H9 (cell line): ENCODE measurements at regions not wholly inside any gene's neighbourhood (a gene's known extent, or its start where the extent isn't known, plus 50 kb on each side); places are given as distances from the start of the nearest gene placed in this dataset.

Experiments
- DNase-seq: peaks from one replicate; pipeline ENCODE4 v3.0.0-alpha.2; 2017
- H2AFZ ChIP-seq: one replicate; pipeline ENCODE4 v1.6.1; 2013; ENCODE audit warnings: mild to moderate bottlenecking, low read length, control low read depth, moderate library complexity
- H2AK5ac ChIP-seq: 2 replicates; pipeline ENCODE4 v1.6.1; 2013; ENCODE audit warnings: low read length, control low read depth, mixed read lengths; ENCODE audit not compliant: insufficient read length
- H2BK120ac ChIP-seq: one replicate; pipeline ENCODE4 v1.6.1; 2013; ENCODE audit warnings: low read depth, mild to moderate bottlenecking, low read length, control low read depth, inconsistent platforms; ENCODE audit not compliant: poor library complexity, severe bottlenecking
- H2BK12ac ChIP-seq: 2 replicates; pipeline ENCODE4 v1.6.1; 2013; ENCODE audit warnings: low read length, control low read depth, mixed read lengths, low read depth; ENCODE audit not compliant: insufficient read length
- H2BK15ac ChIP-seq: 2 replicates; pipeline ENCODE4 v1.6.1; 2013; ENCODE audit warnings: low read depth, low read length, control low read depth
- H2BK20ac ChIP-seq: one replicate; pipeline ENCODE4 v1.6.1; 2013; ENCODE audit warnings: low read depth, mild to moderate bottlenecking, low read length, control low read depth, inconsistent platforms; ENCODE audit not compliant: poor library complexity, severe bottlenecking
- H2BK5ac ChIP-seq: 2 replicates; pipeline ENCODE4 v1.6.1; 2013; ENCODE audit warnings: low read length, control low read depth, mixed read lengths; ENCODE audit not compliant: insufficient read length
- H3K14ac ChIP-seq: 2 replicates; pipeline ENCODE4 v1.6.1; 2013; ENCODE audit warnings: low read length, control low read depth; ENCODE audit not compliant: insufficient read depth
- H3K18ac ChIP-seq: 2 replicates; pipeline ENCODE4 v1.6.1; 2013; ENCODE audit warnings: low read depth, mild to moderate bottlenecking, mixed read lengths, low read length, control low read depth; ENCODE audit not compliant: insufficient read length
- H3K23ac ChIP-seq: 2 replicates; pipeline ENCODE4 v1.6.1; 2013; ENCODE audit warnings: low read length, control low read depth, mixed read lengths, low read depth; ENCODE audit not compliant: insufficient read length
- H3K23me2 ChIP-seq: 2 replicates; pipeline ENCODE4 v1.6.1; 2013; ENCODE audit warnings: low read depth, mild to moderate bottlenecking, mixed read lengths, low read length, control low read depth; ENCODE audit not compliant: insufficient read length, poor library complexity, severe bottlenecking
- H3K27ac ChIP-seq: 2 replicates; pipeline ENCODE4 v1.5.1; 2013; ENCODE audit warnings: low read length, control low read depth, mixed read lengths, low read depth; ENCODE audit not compliant: insufficient read length
- H3K27me3 ChIP-seq: 2 replicates; pipeline ENCODE4 v1.6.1; 2013; ENCODE audit warnings: low read length, control low read depth, inconsistent platforms; ENCODE audit not compliant: insufficient read depth
- H3K4ac ChIP-seq: 2 replicates; pipeline ENCODE4 v1.6.1; 2013; ENCODE audit warnings: low read depth, mild to moderate bottlenecking, control low read depth, inconsistent platforms, low read length, moderate library complexity
- H3K4me1 ChIP-seq: 2 replicates; pipeline ENCODE4 v1.6.1; 2013; ENCODE audit warnings: low read length, control low read depth, inconsistent platforms; ENCODE audit not compliant: insufficient read depth
- H3K4me2 ChIP-seq: 2 replicates; pipeline ENCODE4 v1.6.1; 2013; ENCODE audit warnings: low read length, control low read depth, mixed read lengths; ENCODE audit not compliant: insufficient read length, insufficient read depth
- H3K56ac ChIP-seq: 2 replicates; pipeline ENCODE4 v1.6.1; 2013; ENCODE audit warnings: low read depth, mild to moderate bottlenecking, mixed read lengths, low read length, control low read depth; ENCODE audit not compliant: insufficient read length
- H3K79me1 ChIP-seq: 2 replicates; pipeline ENCODE4 v1.6.1; 2013; ENCODE audit warnings: low read depth, mild to moderate bottlenecking, moderate library complexity, low read length, control low read depth, inconsistent platforms; ENCODE audit not compliant: insufficient read depth, poor library complexity, severe bottlenecking
- H3K79me2 ChIP-seq: 2 replicates; pipeline ENCODE4 v1.6.1; 2013; ENCODE audit warnings: low read length, control low read depth, inconsistent platforms; ENCODE audit not compliant: insufficient read depth
- H3K9ac ChIP-seq: 2 replicates; pipeline ENCODE4 v1.6.1; 2013; ENCODE audit warnings: low read length, control low read depth, mixed read lengths; ENCODE audit not compliant: insufficient read length; ENCODE audit errors: extremely low read depth
- H3K9me3 ChIP-seq: one replicate; pipeline ENCODE4 v1.6.1; 2013; ENCODE audit warnings: low read depth, low read length, inconsistent platforms; ENCODE audit not compliant: control insufficient read depth
- H3T11ph ChIP-seq: one replicate; pipeline ENCODE4 v1.6.1; 2013; ENCODE audit warnings: mild to moderate bottlenecking, low read length, control low read depth, inconsistent platforms
- H4K20me1 ChIP-seq: one replicate; pipeline ENCODE4 v1.6.1; 2013; ENCODE audit not compliant: control insufficient read depth, insufficient read length, insufficient read depth
- H4K5ac ChIP-seq: 2 replicates; pipeline ENCODE4 v1.6.1; 2013; ENCODE audit warnings: low read depth, mild to moderate bottlenecking, mixed read lengths, low read length, control low read depth; ENCODE audit not compliant: insufficient read length
- H4K8ac ChIP-seq: replicated peaks from 2 replicates; pipeline ENCODE4 v1.6.1; 2013; ENCODE audit warnings: low read length, control low read depth, mixed read lengths, low read depth; ENCODE audit not compliant: insufficient read length
- H4K91ac ChIP-seq: 2 replicates; pipeline ENCODE4 v1.6.1; 2013; ENCODE audit warnings: low read depth, mild to moderate bottlenecking, moderate library complexity, mixed read lengths, low read length, control low read depth; ENCODE audit not compliant: insufficient read length
- H3K27ac Mint-ChIP-seq, 3 experiments: 2 replicates in 2 of 3; 3 replicates in 1 of 3; pipeline ENCODE4 v1.8.0; 2020 to 2021; ENCODE audit warnings: mixed read lengths in 3 of 3, mild to moderate bottlenecking in 1 of 3, moderate library complexity in 1 of 3
- H3K27me3 Mint-ChIP-seq: 2 replicates; pipeline ENCODE4 v1.8.0; 2021; ENCODE audit warnings: low read depth, mild to moderate bottlenecking, moderate library complexity, mixed read lengths
- H3K36me3 Mint-ChIP-seq, 3 experiments: 2 replicates in 2 of 3; 3 replicates in 1 of 3; pipeline ENCODE4 v1.8.0; 2020 to 2021; ENCODE audit warnings: low read depth in 3 of 3, mixed read lengths in 3 of 3; ENCODE audit not compliant: insufficient read depth in 1 of 3
- H3K4me1 Mint-ChIP-seq, 2 experiments: 2 replicates each; pipeline ENCODE4 v1.8.0; 2020; ENCODE audit warnings: mixed read lengths in 2 of 2
- H3K4me3 Mint-ChIP-seq, 2 experiments: 2 replicates in 1 of 2; 3 replicates in 1 of 2; pipeline ENCODE4 v1.8.0; 2020 to 2021; ENCODE audit warnings: mild to moderate bottlenecking in 2 of 2, mixed read lengths in 2 of 2, moderate library complexity in 1 of 2
- H3K9me3 Mint-ChIP-seq, 2 experiments: 2 replicates in 1 of 2; 3 replicates in 1 of 2; pipeline ENCODE4 v1.8.0; 2020; ENCODE audit warnings: mild to moderate bottlenecking in 2 of 2, mixed read lengths in 2 of 2, moderate library complexity in 1 of 2
- CTCF ChIP-seq: fragments of 200-600 bp; sonication (generic); conservative IDR thresholded peaks from 3 replicates; pipeline ENCODE4 v1.8.0; 2021; ENCODE audit warnings: antibody characterized with exemption, mild to moderate bottlenecking

- no peaks in the 10 kb centered on the region for H3K27me3 ChIP-seq
- H2BK20ac ChIP-seq: no peak overlapping the region
- no peak overlapping the region for H2BK12ac ChIP-seq
- H2BK5ac ChIP-seq: no peak overlapping the region
- H3K18ac ChIP-seq: no peak overlapping the region
- H2BK15ac ChIP-seq: no peak overlapping the region
- H3K4me1 Mint-ChIP-seq: peaks cover 11 to 17% of the 10 kb centered on the region in 2 experiments
- H3K27ac ChIP-seq: no peak overlapping the region
- no peaks in the 10 kb centered on the region for H3K27me3 Mint-ChIP-seq
- H3K4ac ChIP-seq: no peak overlapping the region
- no peak overlapping the region for H4K91ac ChIP-seq
- no peak overlapping the region for H2AK5ac ChIP-seq
- no peak overlapping the region for H3K4me3 Mint-ChIP-seq
- no peaks in the 10 kb centered on the region for H3K79me2 ChIP-seq
- no peaks in the 10 kb centered on the region for H3K9me3 ChIP-seq
- no peak for TF ChIP-seq CTCF
- no peak overlapping the region for H3T11ph ChIP-seq
- no peak overlapping the region for H3K56ac ChIP-seq
- H3K27ac Mint-ChIP-seq: no peak overlapping the region
- no peaks in the 10 kb centered on the region for H4K20me1 ChIP-seq
- no peak overlapping the region for H4K5ac ChIP-seq
- H4K8ac ChIP-seq: no peak overlapping the region
- DNase-seq: no peak
- H3K23me2 ChIP-seq: no peaks in the 10 kb centered on the region
- no peak overlapping the region for H3K14ac ChIP-seq
- H3K23ac ChIP-seq: no peak overlapping the region
- no peaks in the 10 kb centered on the region for H3K36me3 Mint-ChIP-seq
- H3K4me2 ChIP-seq: no peak overlapping the region
- no peaks in the 10 kb centered on the region for H3K79me1 ChIP-seq
- H3K9ac ChIP-seq: no peak overlapping the region
- H3K4me1 ChIP-seq: no peaks in the 10 kb centered on the region; the same call in 1 of the 2 replicates
- H2AFZ ChIP-seq: no peak overlapping the region
- H2BK120ac ChIP-seq: no peak overlapping the region
- H3K9me3 Mint-ChIP-seq: no peaks in the 10 kb centered on the region
These were observed 69.6 kb upstream of the MDFIC start for GRCh38 chr7:114852293-114852692.
